GM10248 (cell line): ENCODE measurements at regions not wholly inside any gene's neighbourhood (a gene's known extent, or its start where the extent isn't known, plus 50 kb on each side); places are given as distances from the start of the nearest gene placed in this dataset.

Experiments used
- CTCF ChIA-PET: fragments of 300-600 bp; sonication (Branson Sonifier 250); formaldehyde crosslinking; extraction: SDS; loops from one replicate; lab custom pipeline; 2021; ENCODE audit warnings: antibody characterized with exemption; lab: Yijun Ruan, JAX
- POLR2A ChIA-PET: fragments of 350-650 bp; sonication (Branson Sonifier 250); formaldehyde crosslinking; extraction: SDS; loops from one replicate; lab custom pipeline; 2020; ENCODE audit warnings: antibody characterized with exemption; lab: Yijun Ruan, JAX
- DNase-seq: peaks from one replicate; pipeline ENCODE4 v3.0.0; 2012; ENCODE audit errors: extremely low spot score
- TF ChIP-seq, protein P1 (sequence below): IDR thresholded peaks from 2 replicates; pipeline ENCODE4 v1.5.1; 2012; ENCODE audit warnings: mild to moderate bottlenecking, low read depth; ENCODE audit errors: extremely low read depth, missing control alignments, control extremely low read depth

DNA sequence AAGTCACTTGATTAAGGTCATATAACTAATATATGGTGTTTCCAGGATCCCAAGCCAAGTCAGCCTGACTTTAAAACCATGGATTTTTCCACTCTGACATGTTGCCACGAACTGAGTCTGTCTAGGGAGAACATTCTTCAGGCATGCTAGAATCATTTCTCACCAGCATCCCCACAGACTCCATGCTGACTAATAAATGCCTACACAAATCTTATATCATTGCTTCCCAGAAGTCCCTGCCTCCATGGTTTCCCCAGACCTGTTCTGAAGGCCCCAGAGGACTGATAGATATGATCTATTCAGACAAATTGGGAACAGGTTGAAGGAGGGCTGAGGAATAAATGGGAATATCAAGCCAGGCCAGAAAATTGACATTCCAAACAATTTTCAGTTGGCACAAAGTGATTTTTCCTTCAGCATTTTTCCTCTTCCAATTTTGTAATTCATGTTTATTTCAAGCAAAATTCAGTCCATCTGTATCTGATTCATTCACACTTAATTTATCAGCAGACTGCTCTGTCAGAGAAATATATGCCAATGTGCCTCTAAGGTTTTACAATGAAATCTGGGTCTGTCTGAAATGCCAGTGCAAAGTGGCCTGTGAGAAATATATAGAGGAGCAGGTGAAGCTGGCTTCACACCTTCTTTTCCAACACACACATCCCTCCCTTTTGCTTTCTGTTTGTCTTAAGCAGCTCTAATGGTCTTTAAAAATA lies 413.6 kb upstream of the TNC start:
- TF ChIP-seq, protein P1, sequence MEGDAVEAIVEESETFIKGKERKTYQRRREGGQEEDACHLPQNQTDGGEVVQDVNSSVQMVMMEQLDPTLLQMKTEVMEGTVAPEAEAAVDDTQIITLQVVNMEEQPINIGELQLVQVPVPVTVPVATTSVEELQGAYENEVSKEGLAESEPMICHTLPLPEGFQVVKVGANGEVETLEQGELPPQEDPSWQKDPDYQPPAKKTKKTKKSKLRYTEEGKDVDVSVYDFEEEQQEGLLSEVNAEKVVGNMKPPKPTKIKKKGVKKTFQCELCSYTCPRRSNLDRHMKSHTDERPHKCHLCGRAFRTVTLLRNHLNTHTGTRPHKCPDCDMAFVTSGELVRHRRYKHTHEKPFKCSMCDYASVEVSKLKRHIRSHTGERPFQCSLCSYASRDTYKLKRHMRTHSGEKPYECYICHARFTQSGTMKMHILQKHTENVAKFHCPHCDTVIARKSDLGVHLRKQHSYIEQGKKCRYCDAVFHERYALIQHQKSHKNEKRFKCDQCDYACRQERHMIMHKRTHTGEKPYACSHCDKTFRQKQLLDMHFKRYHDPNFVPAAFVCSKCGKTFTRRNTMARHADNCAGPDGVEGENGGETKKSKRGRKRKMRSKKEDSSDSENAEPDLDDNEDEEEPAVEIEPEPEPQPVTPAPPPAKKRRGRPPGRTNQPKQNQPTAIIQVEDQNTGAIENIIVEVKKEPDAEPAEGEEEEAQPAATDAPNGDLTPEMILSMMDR = no peak
- ChIA-PET POLR2A (no interaction called here), CTCF (no interaction called here)
- DNase-seq = no peak

DNA sequence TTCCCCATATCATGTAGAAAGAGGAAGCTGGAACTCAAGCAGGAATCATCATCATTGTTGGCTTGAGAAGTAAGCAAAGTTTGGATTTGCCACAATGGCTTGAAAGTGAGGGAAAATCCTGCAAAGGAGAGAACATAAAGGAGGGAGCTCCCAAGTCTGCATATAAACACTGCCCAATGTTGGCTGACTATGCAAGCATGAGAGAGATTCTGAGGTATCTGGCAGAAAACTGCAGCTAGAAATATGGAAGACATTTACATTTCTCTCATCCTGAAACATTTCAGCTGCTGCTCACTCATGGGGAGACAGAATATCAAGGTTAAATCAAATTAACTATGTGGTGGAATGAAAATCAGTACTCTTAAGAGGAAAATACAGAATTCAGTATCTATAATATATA lies 415.6 kb upstream of the TNC start:
- ChIA-PET POLR2A (no interaction called here), CTCF (interaction anchor here (1.0 kb wide), 1 partner anchor 9 kb away, joined by 5 read pairs; no protein-coding TSS in a partner anchor)

DNA sequence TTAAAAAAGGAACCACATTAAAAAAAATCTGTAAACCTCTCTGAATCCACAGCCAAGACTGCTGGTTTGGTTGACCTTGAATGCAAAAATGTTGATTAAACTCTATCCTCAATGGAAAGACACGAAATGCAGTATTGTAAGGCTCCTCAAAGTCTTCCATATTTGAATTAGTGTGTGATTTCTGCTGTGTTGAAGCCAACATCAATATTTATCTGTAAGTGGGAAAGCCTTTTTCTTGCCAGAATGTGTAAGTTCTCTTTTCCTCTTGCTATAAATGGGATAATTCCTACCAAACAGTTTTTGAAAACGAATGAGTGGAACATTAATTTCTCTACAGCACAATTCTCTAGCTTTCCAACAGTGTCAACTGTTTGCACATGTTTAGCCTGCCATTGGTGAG lies 422.1 kb upstream of the TNC start:
- CTCF ChIA-PET = no interaction called here
- no peak for DNase-seq
- POLR2A ChIA-PET = no interaction called here
- TF ChIP-seq, protein P1 = no peak

More for the DNA sequence above, 415.6 kb upstream of the TNC start:
- TF ChIP-seq, protein P1 = no peak
- DNase-seq = no peak

DNA sequence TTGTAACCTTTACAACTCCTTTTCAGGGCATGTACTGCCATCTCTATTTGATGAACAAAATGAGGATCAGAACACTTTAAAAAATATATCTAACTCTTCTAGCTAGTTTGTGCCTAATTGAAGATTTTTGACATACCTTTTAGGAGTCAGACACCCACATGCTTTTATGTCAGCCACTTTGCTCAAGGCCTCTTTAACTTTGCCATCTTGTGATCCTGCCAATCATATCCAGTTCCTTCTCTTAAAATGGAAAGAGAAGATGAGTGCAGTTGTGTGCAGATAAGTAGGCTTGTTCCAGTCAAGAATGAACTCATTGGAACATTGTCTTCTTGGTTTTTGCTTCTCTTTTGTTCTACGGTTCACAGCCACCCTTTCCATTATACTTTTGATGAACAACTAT lies 425.6 kb upstream of the TNC start:
- DNase-seq = no peak
- TF ChIP-seq, protein P1 = no peak
- ChIA-PET POLR2A (no interaction called here), CTCF (interaction anchor here (1.6 kb wide), 1 partner anchor 20 kb away, joined by 4 read pairs; no protein-coding TSS in a partner anchor)

DNA sequence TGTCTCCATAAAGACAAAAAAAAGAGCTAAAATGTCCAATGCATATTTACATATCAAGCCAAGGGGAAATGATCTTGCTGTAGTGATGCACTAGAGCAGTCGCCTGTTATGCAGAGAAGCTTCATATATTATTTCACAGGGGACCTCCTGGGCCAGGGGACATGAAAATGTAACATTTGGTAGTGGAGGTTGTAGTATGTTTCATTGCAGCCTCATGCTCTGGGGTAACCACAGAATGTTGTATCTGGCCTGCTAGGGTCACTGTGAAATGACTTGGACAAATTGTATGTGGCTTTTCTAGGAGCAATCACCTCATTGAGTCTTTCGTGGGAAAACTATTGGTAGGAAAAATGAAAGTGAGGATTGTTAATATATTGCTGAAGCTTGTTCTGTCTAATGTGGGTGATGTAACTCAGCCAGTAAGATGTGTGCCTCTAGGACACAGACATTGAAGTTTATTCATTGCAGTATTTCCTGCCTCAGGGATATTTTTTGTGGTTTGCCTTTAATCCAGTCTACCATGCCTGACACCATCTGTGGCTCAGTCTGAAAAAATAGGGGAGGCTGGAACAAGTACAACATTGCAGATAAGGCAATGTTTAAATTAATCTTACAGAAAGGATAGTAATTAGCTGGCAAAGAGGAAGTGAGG lies 430.8 kb upstream of the TNC start:
- TF ChIP-seq, protein P1 = no peak
- ChIA-PET CTCF (no interaction called here), POLR2A (no interaction called here)

DNA sequence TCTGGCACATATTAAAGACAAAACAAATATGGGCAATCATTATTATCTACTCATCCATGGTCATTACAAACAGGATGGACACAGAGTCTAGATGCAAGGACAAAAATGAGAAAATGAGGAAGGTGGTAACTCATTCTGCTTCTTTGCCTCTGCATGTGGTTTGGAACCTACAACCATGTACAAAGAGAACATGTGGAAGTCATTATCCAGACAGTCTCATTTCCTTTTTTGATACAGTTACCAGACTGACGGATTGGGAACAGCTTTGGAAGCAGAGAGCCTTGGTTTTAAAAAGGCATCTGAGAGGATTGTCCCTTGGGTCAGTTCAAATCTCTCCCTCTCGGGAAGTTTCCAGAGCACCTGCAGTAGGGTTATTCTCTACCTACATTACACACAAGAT lies 433.4 kb upstream of the TNC start:
- POLR2A ChIA-PET = no interaction called here
- CTCF ChIA-PET = no interaction called here
- TF ChIP-seq, protein P1 = no peak
- no peak for DNase-seq

More for the DNA sequence above, 430.8 kb upstream of the TNC start:
- no peak for DNase-seq
